SK-N-SH (cell line): ENCODE measurements at regions not wholly inside any gene's neighbourhood (a gene's known extent, or its start where the extent isn't known, plus 50 kb on each side); places are given as distances from the start of the nearest gene placed in this dataset.

Experiments used
- CTCF ChIA-PET: fragments of 300-600, 350-600 bp; formaldehyde crosslinking; extraction: SDS; loops from one replicate; lab custom pipeline; 2021; lab: Yijun Ruan, JAX
- POLR2A ChIA-PET: fragments of 350-600 bp; sonication (Branson Sonifier 250); formaldehyde crosslinking; extraction: SDS; loops from one replicate; lab custom pipeline; 2020; ENCODE audit warnings: antibody characterized with exemption, inconsistent platforms; lab: Yijun Ruan, JAX
- DNase-seq: peaks from one replicate; pipeline ENCODE4 v3.0.0; 2012
- H2AFZ ChIP-seq: fragments of 200-600 bp; sonication (generic); 2 replicates; pipeline ENCODE4 v1.8.1; 2016; ENCODE audit warnings: antibody characterized with exemption, mild to moderate bottlenecking, low read depth
- H3F3A ChIP-seq: fragments of 200-600 bp; sonication (generic); replicated peaks from 2 replicates; pipeline ENCODE3; 2016; ENCODE audit warnings: antibody characterized with exemption, mild to moderate bottlenecking; ENCODE audit not compliant: insufficient read depth
- H3K27ac ChIP-seq, 2 experiments: fragments of 200-500 bp in 1 of 2; fragments of 200-600 bp in 1 of 2; sonication (Bioruptor generic) in 1 of 2; sonication (generic), shearing (Covaris generic) in 1 of 2; 2 replicates each; pipeline versions ENCODE4 v1.5.1 to v1.6.1; 2014 to 2016; ENCODE audit warnings: low read depth in 2 of 2, inconsistent platforms in 1 of 2, low read length in 1 of 2, mild to moderate bottlenecking in 1 of 2, mixed read lengths in 1 of 2
- H3K27me3 ChIP-seq: fragments of 200-600 bp; sonication (generic), shearing (Covaris generic); 2 replicates; pipeline ENCODE4 v1.6.1; 2016; ENCODE audit warnings: mixed run types; ENCODE audit not compliant: insufficient read depth
- H3K36me3 ChIP-seq, 2 experiments: fragments of 200-500 bp in 1 of 2; fragments of 200-600 bp in 1 of 2; sonication (Bioruptor generic) in 1 of 2; sonication (generic) in 1 of 2; replicated peaks in 1 of 2; 2 replicates each; pipeline versions ENCODE3 to v1.5.1; 2014 to 2016; ENCODE audit warnings: low read length in 1 of 2, mild to moderate bottlenecking in 1 of 2; ENCODE audit not compliant: insufficient read depth in 2 of 2, control insufficient read depth in 1 of 2
- H3K4me1 ChIP-seq, 2 experiments: fragments of 200-500 bp in 1 of 2; fragments of 200-600 bp in 1 of 2; sonication (Bioruptor generic) in 1 of 2; sonication (generic), shearing (Covaris generic) in 1 of 2; 2 replicates each; pipeline versions ENCODE4 v1.5.1 to v1.6.1; 2014 to 2016; ENCODE audit warnings: low read depth in 1 of 2, low read length in 1 of 2, mixed run types in 1 of 2; ENCODE audit not compliant: insufficient read depth in 2 of 2, control insufficient read depth in 1 of 2
- H3K4me2 ChIP-seq: fragments of 200-600 bp; sonication (generic), shearing (Covaris generic); 2 replicates; pipeline ENCODE4 v1.6.1; 2017; ENCODE audit warnings: mixed run types
- H3K4me3 ChIP-seq, 2 experiments: fragments of 200-500 bp in 1 of 2; fragments of 200-600 bp in 1 of 2; sonication (Bioruptor generic) in 1 of 2; sonication (generic), shearing (Covaris generic) in 1 of 2; 2 replicates each; pipeline versions ENCODE4 v1.5.1 to v1.8.1; 2014 to 2016; ENCODE audit warnings: low read depth in 2 of 2, inconsistent platforms in 1 of 2, low read length in 1 of 2, mild to moderate bottlenecking in 1 of 2, mixed read lengths in 1 of 2, moderate library complexity in 1 of 2
- H3K79me2 ChIP-seq: fragments of 200-600 bp; sonication (generic); 2 replicates; pipeline ENCODE4 v1.8.1; 2017; ENCODE audit warnings: mild to moderate bottlenecking; ENCODE audit not compliant: insufficient read depth
- H3K9ac ChIP-seq: fragments of 200-600 bp; sonication (generic); 2 replicates; pipeline ENCODE4 v1.6.1; 2017; ENCODE audit warnings: mixed run types
- H3K9me2 ChIP-seq: fragments of 200-600 bp; sonication (generic); 2 replicates; pipeline ENCODE4 v1.6.1; 2017; ENCODE audit warnings: mixed run types
- H3K9me3 ChIP-seq: fragments of 200-600 bp; sonication (generic); 2 replicates; pipeline ENCODE4 v1.6.1; 2017; ENCODE audit warnings: mixed run types, mild to moderate bottlenecking, moderate library complexity
- H4K20me1 ChIP-seq: fragments of 200-600 bp; sonication (generic); 2 replicates; pipeline ENCODE4 v1.6.1; 2017; ENCODE audit warnings: mild to moderate bottlenecking, mixed run types; ENCODE audit not compliant: insufficient read depth
- EP300 ChIP-seq, 2 experiments: IDR thresholded peaks; 2 replicates each; pipeline versions ENCODE4 v1.4.0 to v1.6.1; 2012; ENCODE audit warnings: borderline replicate concordance in 1 of 2, low read depth in 1 of 2, low read length in 1 of 2
- FOXM1 ChIP-seq: IDR thresholded peaks from 2 replicates; pipeline ENCODE4 v1.4.0; 2012; ENCODE audit warnings: low read depth, mild to moderate bottlenecking
- GABPA ChIP-seq: IDR thresholded peaks from 2 replicates; pipeline ENCODE4 v1.4.0; 2012; ENCODE audit warnings: low read depth, mild to moderate bottlenecking
- IRF3 ChIP-seq: fragments of 150-350 bp; IDR thresholded peaks from 2 replicates; pipeline ENCODE4 v1.6.1; 2016; ENCODE audit warnings: mild to moderate bottlenecking, low read depth, low read length
- MAX ChIP-seq: IDR thresholded peaks from 2 replicates; pipeline ENCODE4 v1.4.0; 2012; ENCODE audit warnings: low read depth
- MEF2A ChIP-seq: IDR thresholded peaks from 2 replicates; pipeline ENCODE4 v1.4.0; 2012; ENCODE audit warnings: low read depth, borderline replicate concordance
- NRF1 ChIP-seq: IDR thresholded peaks from 2 replicates; pipeline ENCODE4 v1.6.1; 2012; ENCODE audit warnings: low read depth, mild to moderate bottlenecking, low read length
- PBX3 ChIP-seq: IDR thresholded peaks from 2 replicates; pipeline ENCODE4; 2012
- RAD21 ChIP-seq: IDR thresholded peaks from 2 replicates; pipeline ENCODE4 v1.6.1; 2012; ENCODE audit warnings: mild to moderate bottlenecking, low read length
- REST ChIP-seq: IDR thresholded peaks from 2 replicates; pipeline ENCODE4 v1.6.1; 2012; ENCODE audit warnings: mild to moderate bottlenecking, low read depth, low read length, moderate library complexity
- SIN3A ChIP-seq: IDR thresholded peaks from 2 replicates; pipeline ENCODE4 v1.6.1; 2012; ENCODE audit warnings: low read depth, mild to moderate bottlenecking, low read length, moderate library complexity, borderline replicate concordance
- TAF1 ChIP-seq: IDR thresholded peaks from 2 replicates; pipeline ENCODE4 v1.6.1; 2012; ENCODE audit warnings: low read depth, mild to moderate bottlenecking, low read length, moderate library complexity, borderline replicate concordance
- TEAD4 ChIP-seq: IDR thresholded peaks from 2 replicates; pipeline ENCODE4 v1.4.0; 2012; ENCODE audit warnings: mild to moderate bottlenecking, borderline replicate concordance; ENCODE audit not compliant: insufficient read depth
- USF2 ChIP-seq: fragments of 150-350 bp; IDR thresholded peaks from 2 replicates; pipeline ENCODE4 v1.6.1; 2017; ENCODE audit warnings: antibody characterized with exemption, low read length, low read depth, borderline replicate concordance
- WGBS: methylation state at CpG from one replicate; pipeline ENCODE4 v1.1.6; 2017; ENCODE audit warnings: low lambda C conversion rate; 5-methylcytosine and 5-hydroxymethylcytosine counted together

- TF ChIP-seq REST (no peak), RAD21 (no peak), MAX (no peak; the same call in 1 of the 2 replicates), MEF2A (no peak), TEAD4 (no peak), TAF1 (no peak), EP300 (IDR thresholded peaks at IDR 0.05; ENCODE audit: borderline replicate concordance in 1 of 2, low read depth in 1 of 2, low read length in 1 of 2) (peak in 1 of 2 experiments; percentile 59; a peak in 1 of 4 replicates), SIN3A (no peak), IRF3 (no peak), USF2 (no peak), NRF1 (no peak), FOXM1 (0 out of 2 replicates have a peak, but pooled peaks have one; percentile 25), GABPA (peak; percentile 40; the same call in 1 of the 2 replicates), PBX3 (peak; percentile 41; the same call in 1 of the 2 replicates)
Measured at GRCh38 chr12:69068448-69068847, 135.5 kb upstream of the CPM start (continued).

GRCh38 chr12:69069479-69069878 is 136.5 kb upstream of the CPM start:
- H3K4me1 ChIP-seq = no peaks in the 10 kb centered on the region; a peak in 1 of 4 replicates
- ChIA-PET POLR2A (no interaction called here), CTCF (interaction anchor here (0.6 to 2.3 kb wide), 24 partner anchors 9 to 262 kb away, joined by 3 to 12 read pairs (median 4); partner anchors contain the start of gene MDM2)
- no peaks in the 10 kb centered on the region for H3K9me3 ChIP-seq
- WGBS = 85% methylated on average over 10 of the region's 10 CpGs
- no peak overlapping the region for H3K4me3 ChIP-seq
- no peak for DNase-seq
- H3F3A ChIP-seq = peaks cover 6% of the 10 kb centered on the region
- H3K27ac ChIP-seq = no peak overlapping the region
- TF ChIP-seq REST = no peak
- no peak for TF ChIP-seq MEF2A
- no peaks in the 10 kb centered on the region for H4K20me1 ChIP-seq
- H3K36me3 ChIP-seq = no peaks in the 10 kb centered on the region
- H3K27me3 ChIP-seq = no peaks in the 10 kb centered on the region
- no peak overlapping the region for H2AFZ ChIP-seq
- H3K4me2 ChIP-seq = no peak overlapping the region
- no peaks in the 10 kb centered on the region for H3K9me2 ChIP-seq
- no peak overlapping the region for H3K9ac ChIP-seq
- no peaks in the 10 kb centered on the region for H3K79me2 ChIP-seq
